ENCODE measurements at regions not wholly inside any gene's neighbourhood (a gene's known extent, or its start where the extent isn't known, plus 50 kb on each side); places are given as distances from the start of the nearest gene placed in this dataset.

GRCh38 chr4:125658773-125659172, 344.0 kb downstream of the FAT4 start:
- ATAC-seq (ENCODE audit: insufficient read depth, low read depth) = no peak
- no peaks in the 10 kb centered on the region for H3K27me3 ChIP-seq (ENCODE audit: insufficient read depth, low read length, poor library complexity)
- no peak overlapping the region for H3K9ac ChIP-seq (ENCODE audit: low read depth, low read length)
- no peak overlapping the region for H2AFZ ChIP-seq (ENCODE audit: low read depth, low read length)
- H3K27ac ChIP-seq (ENCODE audit: low read length) = no peak overlapping the region
- no peaks in the 10 kb centered on the region for H4K20me1 ChIP-seq (ENCODE audit: insufficient read depth, low read length)
- no peak for TF ChIP-seq CTCF (IDR thresholded peaks at IDR 0.05; ENCODE audit: borderline replicate concordance, extremely low read depth, low read length, poor library complexity, severe bottlenecking)
- TF ChIP-seq EZH2 (IDR thresholded peaks at IDR 0.05; ENCODE audit: borderline replicate concordance, low read depth, low read length, severe bottlenecking) = no peak
- no peaks in the 10 kb centered on the region for H3K4me1 ChIP-seq (ENCODE audit: insufficient read depth, low read length)
- no peaks in the 10 kb centered on the region for H3K36me3 ChIP-seq (ENCODE audit: insufficient read depth, low read length)
- H3K4me3 ChIP-seq (ENCODE audit: low read depth in 1 of 2, low read length in 2 of 2) = no peak overlapping the region
- no peaks in the 10 kb centered on the region for H3K79me2 ChIP-seq (ENCODE audit: insufficient read depth, low read length)
- DNase-seq = no peak
- H3K4me2 ChIP-seq (ENCODE audit: insufficient read depth, low read length) = no peak overlapping the region
- H3K9me3 ChIP-seq (ENCODE audit: insufficient read depth, low read length, severe bottlenecking) = no peaks in the 10 kb centered on the region

- Histone ChIP-seq H3K27me3 (ENCODE audit: insufficient read depth, low read length, poor library complexity) (no peaks in the 10 kb centered on the region), H2AFZ (ENCODE audit: low read depth, low read length) (no peak overlapping the region), H3K4me3 (ENCODE audit: low read depth in 1 of 2, low read length in 2 of 2) (no peak overlapping the region), H3K4me2 (ENCODE audit: insufficient read depth, low read length) (no peak overlapping the region), H3K27ac (ENCODE audit: low read length) (no peak overlapping the region), H3K4me1 (ENCODE audit: insufficient read depth, low read length) (no peaks in the 10 kb centered on the region), H3K36me3 (ENCODE audit: insufficient read depth, low read length) (no peaks in the 10 kb centered on the region), H3K9ac (ENCODE audit: low read depth, low read length) (no peak overlapping the region), H4K20me1 (ENCODE audit: insufficient read depth, low read length) (no peaks in the 10 kb centered on the region), H3K79me2 (ENCODE audit: insufficient read depth, low read length) (no peaks in the 10 kb centered on the region), H3K9me3 (ENCODE audit: insufficient read depth, low read length, severe bottlenecking) (no peaks in the 10 kb centered on the region)
- no peak for DNase-seq
- TF ChIP-seq EZH2 (IDR thresholded peaks at IDR 0.05; ENCODE audit: borderline replicate concordance, low read depth, low read length, severe bottlenecking) = no peak
- TF ChIP-seq CTCF (IDR thresholded peaks at IDR 0.05; ENCODE audit: borderline replicate concordance, extremely low read depth, low read length, poor library complexity, severe bottlenecking) = no peak
- ATAC-seq (ENCODE audit: insufficient read depth, low read depth) = no peak
Observed at GRCh38 chr4:125663896-125664767, 349.4 kb downstream of the FAT4 start.

DNA sequence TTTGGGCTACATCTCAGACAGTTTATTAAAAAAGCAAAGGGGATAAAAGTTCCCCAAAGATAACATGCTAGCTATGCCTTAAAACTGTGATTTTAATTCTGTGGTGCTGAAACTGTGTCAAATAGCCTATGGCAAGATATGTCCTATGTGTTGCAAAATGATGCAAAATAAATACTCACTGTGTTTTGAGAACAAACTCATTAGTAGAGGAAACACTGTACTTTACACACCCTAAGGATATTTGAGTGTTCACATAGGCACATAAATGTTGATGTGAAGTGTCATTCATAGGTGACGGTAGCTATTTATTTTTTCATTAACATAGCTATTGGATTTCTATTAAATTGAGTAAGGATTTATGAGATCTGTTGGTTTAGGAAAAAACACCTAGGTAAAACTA, 351.9 kb downstream of the FAT4 start:
- DNase-seq (no peak), ATAC-seq (ENCODE audit: insufficient read depth, low read depth) (no peak)
- Histone ChIP-seq H3K4me2 (ENCODE audit: insufficient read depth, low read length) (no peak overlapping the region), H3K79me2 (ENCODE audit: insufficient read depth, low read length) (no peaks in the 10 kb centered on the region), H3K36me3 (ENCODE audit: insufficient read depth, low read length) (no peaks in the 10 kb centered on the region), H3K4me1 (ENCODE audit: insufficient read depth, low read length) (no peaks in the 10 kb centered on the region), H4K20me1 (ENCODE audit: insufficient read depth, low read length) (no peaks in the 10 kb centered on the region), H3K27ac (ENCODE audit: low read length) (no peak overlapping the region), H2AFZ (ENCODE audit: low read depth, low read length) (no peak overlapping the region), H3K9me3 (ENCODE audit: insufficient read depth, low read length, severe bottlenecking) (no peaks in the 10 kb centered on the region), H3K4me3 (ENCODE audit: low read depth in 1 of 2, low read length in 2 of 2) (no peak overlapping the region), H3K27me3 (ENCODE audit: insufficient read depth, low read length, poor library complexity) (no peaks in the 10 kb centered on the region), H3K9ac (ENCODE audit: low read depth, low read length) (no peak overlapping the region)
- TF ChIP-seq EZH2 (IDR thresholded peaks at IDR 0.05; ENCODE audit: borderline replicate concordance, low read depth, low read length, severe bottlenecking) (no peak), CTCF (IDR thresholded peaks at IDR 0.05; ENCODE audit: borderline replicate concordance, extremely low read depth, low read length, poor library complexity, severe bottlenecking) (no peak)
